Uterus (tissue), 3 donors: ENCODE measurements at regions not wholly inside any gene's neighbourhood (a gene's known extent, or its start where the extent isn't known, plus 50 kb on each side); places are given as distances from the start of the nearest gene placed in this dataset.

ENCODE experiments used
- DNase-seq, 2 donors: peaks; one replicate each; pipeline ENCODE4 v3.0.0-alpha.2; 2019 to 2020
- H3K27ac ChIP-seq, 2 donors: fragments of 200-600 bp; sonication (generic); 1 replicate in 1 of 2; 2 replicates in 1 of 2; pipeline ENCODE4 v1.5.1; 2016 to 2018
- H3K27me3 ChIP-seq, 2 donors: fragments of 200-600 bp; sonication (generic); one replicate each; pipeline ENCODE4 v1.5.1; 2018 to 2019; ENCODE audit warnings: control low read depth in 1 of 2
- H3K36me3 ChIP-seq, 2 donors: fragments of 200-600 bp; sonication (generic); one replicate each; pipeline ENCODE4 v1.5.1; 2019; ENCODE audit warnings: control low read depth in 1 of 2
- H3K4me1 ChIP-seq, 2 donors: fragments of 200-600 bp; sonication (generic); one replicate each; pipeline ENCODE4 v1.5.1; 2018 to 2019; ENCODE audit warnings: control low read depth in 1 of 2
- H3K4me3 ChIP-seq, 2 donors: fragments of 200-600 bp; sonication (generic); 1 replicate in 1 of 2; 2 replicates in 1 of 2; pipeline ENCODE4 v1.5.1; 2018 to 2019; ENCODE audit warnings: mild to moderate bottlenecking in 1 of 2
- H3K9me3 ChIP-seq, 2 donors: fragments of 200-600 bp; sonication (generic); one replicate each; pipeline ENCODE4 v1.5.1; 2019; ENCODE audit warnings: control low read depth in 1 of 2
- POLR2A ChIP-seq, 2 donors: fragments of 450-650 bp; IDR thresholded peaks; one replicate each; pipeline ENCODE4 v1.6.1; 2016; ENCODE audit warnings: antibody characterized with exemption in 2 of 2, mild to moderate bottlenecking in 1 of 2, moderate library complexity in 1 of 2
- intact Hi-C: fragments of 100-400 bp; cut with DNase I; formaldehyde crosslinking; loops from one replicate; pipeline ENCODE4 v1.15.1; 2023; ENCODE audit warnings: low total_unique reads
- TF ChIP-seq, protein P1 (sequence below), 4 experiments: fragments of 200-600 bp in 2 of 4; fragments of 450-650 bp in 2 of 4; sonication (generic) in 2 of 4; IDR thresholded peaks; one replicate each; pipeline ENCODE4 v1.5.1; 2016 to 2019; ENCODE audit warnings: antibody characterized with exemption in 4 of 4, mild to moderate bottlenecking in 2 of 4, moderate library complexity in 1 of 4
- donor health status: DM: yes; HTN: yes; CAD: no.

DNA sequence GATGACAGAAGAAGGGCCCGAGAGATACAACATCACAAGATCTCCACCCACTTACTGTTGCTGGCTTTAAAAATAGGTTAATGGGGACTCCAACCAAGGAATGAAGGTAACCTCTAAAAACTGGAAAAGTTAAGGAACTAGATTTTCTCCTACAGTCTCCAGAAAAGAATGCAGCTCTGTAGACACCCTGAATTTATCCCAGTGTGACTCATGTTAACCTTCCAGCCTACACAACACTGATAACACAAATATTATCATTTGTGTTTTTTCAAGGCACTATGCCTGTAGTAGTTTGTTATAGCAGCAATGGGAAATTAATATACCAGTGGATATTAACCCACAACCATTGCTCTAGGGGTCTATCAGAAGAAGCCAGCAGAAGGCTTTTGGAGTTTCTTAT is 730.7 kb upstream of the ZP4 start:
- Histone ChIP-seq H3K27ac (no peak overlapping the region), H3K4me1 (no peaks in the 10 kb centered on the region), H3K36me3 (no peaks in the 10 kb centered on the region), H3K9me3 (no peaks in the 10 kb centered on the region), H3K4me3 (no peak overlapping the region), H3K27me3 (no peaks in the 10 kb centered on the region)
- no peak for TF ChIP-seq POLR2A (IDR thresholded peaks at IDR 0.05)
- TF ChIP-seq, protein P1, sequence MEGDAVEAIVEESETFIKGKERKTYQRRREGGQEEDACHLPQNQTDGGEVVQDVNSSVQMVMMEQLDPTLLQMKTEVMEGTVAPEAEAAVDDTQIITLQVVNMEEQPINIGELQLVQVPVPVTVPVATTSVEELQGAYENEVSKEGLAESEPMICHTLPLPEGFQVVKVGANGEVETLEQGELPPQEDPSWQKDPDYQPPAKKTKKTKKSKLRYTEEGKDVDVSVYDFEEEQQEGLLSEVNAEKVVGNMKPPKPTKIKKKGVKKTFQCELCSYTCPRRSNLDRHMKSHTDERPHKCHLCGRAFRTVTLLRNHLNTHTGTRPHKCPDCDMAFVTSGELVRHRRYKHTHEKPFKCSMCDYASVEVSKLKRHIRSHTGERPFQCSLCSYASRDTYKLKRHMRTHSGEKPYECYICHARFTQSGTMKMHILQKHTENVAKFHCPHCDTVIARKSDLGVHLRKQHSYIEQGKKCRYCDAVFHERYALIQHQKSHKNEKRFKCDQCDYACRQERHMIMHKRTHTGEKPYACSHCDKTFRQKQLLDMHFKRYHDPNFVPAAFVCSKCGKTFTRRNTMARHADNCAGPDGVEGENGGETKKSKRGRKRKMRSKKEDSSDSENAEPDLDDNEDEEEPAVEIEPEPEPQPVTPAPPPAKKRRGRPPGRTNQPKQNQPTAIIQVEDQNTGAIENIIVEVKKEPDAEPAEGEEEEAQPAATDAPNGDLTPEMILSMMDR (IDR thresholded peaks at IDR 0.05), result no peak
- intact Hi-C loops, result no loop called here
- no peak for DNase-seq

DNA sequence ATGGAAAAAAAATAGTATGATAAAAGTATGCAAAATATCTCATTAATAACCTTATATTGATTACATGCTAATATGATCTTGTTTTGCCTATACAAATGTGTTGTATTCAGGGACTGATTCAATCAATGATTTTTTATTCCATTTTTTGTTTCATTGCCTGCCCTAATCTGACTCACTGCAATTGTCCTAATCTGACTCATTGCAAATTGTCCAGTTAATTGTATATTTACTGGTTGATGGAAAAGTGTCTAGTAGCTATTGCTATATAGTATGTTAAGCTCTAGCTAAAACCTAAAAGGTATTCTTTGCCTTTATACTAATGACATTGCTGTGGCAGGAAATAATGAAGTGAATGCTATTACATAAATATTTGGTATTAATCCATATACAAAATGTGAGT is 728.9 kb upstream of the ZP4 start:
- intact Hi-C loops, result no loop called here
- Histone ChIP-seq H3K27me3 (no peaks in the 10 kb centered on the region), H3K4me3 (no peak overlapping the region), H3K36me3 (no peaks in the 10 kb centered on the region), H3K27ac (no peak overlapping the region), H3K4me1 (no peaks in the 10 kb centered on the region), H3K9me3 (no peaks in the 10 kb centered on the region)
- TF ChIP-seq, protein P1 (IDR thresholded peaks at IDR 0.05), result no peak
- no peak for DNase-seq

DNA sequence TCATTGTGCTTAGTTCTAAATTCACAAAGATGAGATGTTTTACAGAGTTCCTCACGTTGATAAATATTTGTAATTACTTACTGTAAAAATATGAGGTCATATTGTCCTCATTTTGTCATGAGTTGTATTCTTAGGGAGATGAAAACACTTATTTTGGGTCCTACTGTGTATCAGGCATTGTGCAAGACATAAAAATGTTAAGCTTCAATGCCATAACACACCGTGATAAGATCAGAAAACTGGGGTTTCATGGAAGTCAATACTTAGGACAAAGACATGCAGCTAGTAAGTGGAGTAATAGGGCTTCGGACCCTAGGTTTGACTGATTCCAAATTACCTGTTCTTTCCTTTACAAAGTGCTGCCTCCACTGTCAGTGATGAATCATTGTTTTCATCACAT is 720.7 kb upstream of the ZP4 start:
- TF ChIP-seq, protein P1 (IDR thresholded peaks at IDR 0.05), result no peak
- no peak for TF ChIP-seq POLR2A (IDR thresholded peaks at IDR 0.05)
- H3K4me3 ChIP-seq, result no peak overlapping the region
- H3K4me1 ChIP-seq, result no peaks in the 10 kb centered on the region
- intact Hi-C loops, result no loop called here
- H3K27ac ChIP-seq, result no peak overlapping the region
- H3K27me3 ChIP-seq, result no peaks in the 10 kb centered on the region
- H3K36me3 ChIP-seq, result no peaks in the 10 kb centered on the region
- H3K9me3 ChIP-seq, result no peaks in the 10 kb centered on the region
- DNase-seq, result no peak

DNA sequence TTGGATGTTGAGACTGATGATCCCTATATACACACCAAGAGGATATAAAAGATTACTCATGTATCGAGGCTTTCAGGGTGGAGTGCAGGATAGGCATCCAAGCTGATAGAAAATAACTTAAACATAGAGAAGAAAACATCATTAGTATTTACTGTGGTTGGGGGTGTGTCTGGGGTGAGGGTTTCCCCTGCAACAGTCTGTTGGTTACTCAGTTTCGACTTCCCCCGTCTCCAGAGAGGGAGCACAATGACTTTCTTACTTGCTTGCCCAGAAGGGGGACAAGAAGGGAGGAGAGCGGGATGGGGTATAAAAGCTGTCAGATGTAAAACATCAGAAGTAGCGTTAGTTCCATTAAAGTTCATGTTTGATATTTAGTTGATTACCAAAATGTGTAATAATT is 717.4 kb upstream of the ZP4 start:
- TF ChIP-seq, protein P1 (IDR thresholded peaks at IDR 0.05), result no peak
- TF ChIP-seq POLR2A (IDR thresholded peaks at IDR 0.05), result no peak
- Histone ChIP-seq H3K27me3 (no peaks in the 10 kb centered on the region), H3K9me3 (no peaks in the 10 kb centered on the region), H3K27ac (no peak overlapping the region), H3K4me1 (no peaks in the 10 kb centered on the region), H3K4me3 (no peak overlapping the region), H3K36me3 (no peaks in the 10 kb centered on the region)
- no peak for DNase-seq
- intact Hi-C loops, result no loop called here

DNA sequence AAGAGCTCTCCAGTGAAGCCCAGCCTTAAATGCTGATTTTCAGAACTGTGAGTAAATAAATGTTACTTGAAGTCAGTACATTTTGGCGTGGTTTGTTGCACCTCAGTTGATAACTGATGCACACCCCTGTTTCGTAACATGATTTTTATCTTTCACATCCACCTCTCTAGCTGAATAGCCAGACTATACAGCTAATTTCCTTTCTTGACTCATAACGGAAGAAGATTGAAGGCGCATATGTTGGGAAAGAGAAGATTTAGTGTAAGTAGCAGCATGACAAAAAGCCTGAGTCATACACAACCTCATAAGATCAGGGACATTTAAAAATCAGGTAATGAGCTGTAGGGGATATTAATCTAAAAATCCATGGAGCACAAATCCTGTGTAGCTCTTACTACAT is 716.2 kb upstream of the ZP4 start:
- H3K9me3 ChIP-seq, result no peaks in the 10 kb centered on the region
- no peaks in the 10 kb centered on the region for H3K36me3 ChIP-seq
- H3K4me1 ChIP-seq, result no peaks in the 10 kb centered on the region
- intact Hi-C loops, result no loop called here
- TF ChIP-seq POLR2A (IDR thresholded peaks at IDR 0.05), result no peak
- TF ChIP-seq, protein P1 (IDR thresholded peaks at IDR 0.05), result no peak
- H3K27ac ChIP-seq, result no peak overlapping the region
- DNase-seq, result no peak
- no peak overlapping the region for H3K4me3 ChIP-seq
- H3K27me3 ChIP-seq, result no peaks in the 10 kb centered on the region
